GM19351 (cell line): ENCODE measurements at regions not wholly inside any gene's neighbourhood (a gene's known extent, or its start where the extent isn't known, plus 50 kb on each side); places are given as distances from the start of the nearest gene placed in this dataset.

Source experiments
- ATAC-seq: cut with Tn5 transposase; IDR thresholded peaks from one replicate; pipeline ENCODE4 v1.9.1; 2021; ENCODE audit warnings: mild to moderate bottlenecking, moderate library complexity; ENCODE audit not compliant: unreplicated experiment

GRCh38 chr2:8158711-8159110 lies 523.1 kb upstream of the ID2 start:
- ATAC-seq: no peak

- no peak for ATAC-seq
Measured at GRCh38 chr2:8159211-8159965, 522.5 kb upstream of the ID2 start.

GRCh38 chr2:8159966-8160603 lies 521.8 kb upstream of the ID2 start:
- peak; percentile 72 for ATAC-seq

GRCh38 chr2:8160959-8161358 lies 520.9 kb upstream of the ID2 start:
- ATAC-seq: no peak

GRCh38 chr2:8162552-8162951 lies 519.3 kb upstream of the ID2 start:
- no peak for ATAC-seq

GRCh38 chr2:8165550-8165949 lies 516.3 kb upstream of the ID2 start:
- no peak for ATAC-seq

GRCh38 chr2:8168022-8168717 lies 513.7 kb upstream of the ID2 start:
- ATAC-seq: no peak

GRCh38 chr2:8168876-8169424 lies 512.9 kb upstream of the ID2 start:
- ATAC-seq: no peak

- no peak for ATAC-seq
Measured at GRCh38 chr2:8169443-8169842, 512.4 kb upstream of the ID2 start.

- no peak for ATAC-seq
Measured at GRCh38 chr2:8170552-8171327, 511.1 kb upstream of the ID2 start.

GRCh38 chr2:8171608-8172007 lies 510.2 kb upstream of the ID2 start:
- ATAC-seq: no peak

- ATAC-seq: no peak
Measured at GRCh38 chr2:8172661-8173060, 509.2 kb upstream of the ID2 start.

GRCh38 chr2:8174641-8175257 lies 507.1 kb upstream of the ID2 start:
- no peak for ATAC-seq

GRCh38 chr2:8176887-8177286 lies 505.0 kb upstream of the ID2 start:
- ATAC-seq: no peak

- no peak for ATAC-seq
Measured at GRCh38 chr2:8177566-8177965, 504.3 kb upstream of the ID2 start.

GRCh38 chr2:8178911-8179310 lies 502.9 kb upstream of the ID2 start:
- no peak for ATAC-seq

- ATAC-seq: no peak
Measured at GRCh38 chr2:8189316-8189715, 492.5 kb upstream of the ID2 start.

GRCh38 chr2:8190279-8190678 lies 491.6 kb upstream of the ID2 start:
- ATAC-seq: no peak

- no peak for ATAC-seq
Measured at GRCh38 chr2:8191427-8191826, 490.4 kb upstream of the ID2 start.

GRCh38 chr2:8193146-8193545 lies 488.7 kb upstream of the ID2 start:
- no peak for ATAC-seq
